ENCODE measurements at regions not wholly inside any gene's neighbourhood (a gene's known extent, or its start where the extent isn't known, plus 50 kb on each side); places are given as distances from the start of the nearest gene placed in this dataset.

- TF ChIP-seq EP300 (IDR thresholded peaks at IDR 0.05; ENCODE audit: low read depth in 2 of 2, low read length in 2 of 2) (no peak), EP300 (CRISPR knock-in tag; IDR thresholded peaks at IDR 0.05; ENCODE audit: borderline replicate concordance) (no peak), E2F2 (CRISPR knock-in tag; IDR thresholded peaks at IDR 0.05; ENCODE audit: borderline replicate concordance) (no peak), REST (IDR thresholded peaks at IDR 0.05; ENCODE audit: borderline replicate concordance in 1 of 2, low read depth in 1 of 2, low read length in 2 of 2) (no peak)
Observed at GRCh38 chr18:71456206-71456605, 1087.9 kb downstream of the CBLN2 start.

All from HepG2 (cell line).